T-helper 17 cell (primary cell): ENCODE measurements at regions not wholly inside any gene's neighbourhood (a gene's known extent, or its start where the extent isn't known, plus 50 kb on each side); places are given as distances from the start of the nearest gene placed in this dataset.

Experiments used
- ATAC-seq: fragments of 150-1000 bp; cut with Tn5 transposase; 2 replicates; pipeline ENCODE4 v1.10.0; 2021; ENCODE audit warnings: mild to moderate bottlenecking, moderate library complexity
- DNase-seq, 3 donors: peaks; one replicate each; pipeline versions ENCODE4 v3.0.0 to v3.0.0-alpha.2; 2020 to 2021
- H3K9me3 ChIP-seq: one replicate; pipeline ENCODE4 v1.7.0; 2013; ENCODE audit warnings: low read length, mild to moderate bottlenecking; ENCODE audit not compliant: control insufficient read depth, poor library complexity, severe bottlenecking
- H3K27ac Mint-ChIP-seq: one replicate; pipeline ENCODE4 v1.8.0; 2022; ENCODE audit warnings: mild to moderate bottlenecking, moderate library complexity, mixed read lengths
- H3K27me3 Mint-ChIP-seq: one replicate; pipeline ENCODE4 v1.8.0; 2022; ENCODE audit warnings: mixed read lengths
- H3K36me3 Mint-ChIP-seq: one replicate; pipeline ENCODE4 v1.8.0; 2022; ENCODE audit warnings: low read depth, mixed read lengths
- H3K4me1 Mint-ChIP-seq: one replicate; pipeline ENCODE4 v1.8.0; 2022; ENCODE audit warnings: mild to moderate bottlenecking, mixed read lengths
- H3K4me3 Mint-ChIP-seq: one replicate; pipeline ENCODE4 v1.8.0; 2022; ENCODE audit warnings: mild to moderate bottlenecking, moderate library complexity, mixed read lengths

DNA sequence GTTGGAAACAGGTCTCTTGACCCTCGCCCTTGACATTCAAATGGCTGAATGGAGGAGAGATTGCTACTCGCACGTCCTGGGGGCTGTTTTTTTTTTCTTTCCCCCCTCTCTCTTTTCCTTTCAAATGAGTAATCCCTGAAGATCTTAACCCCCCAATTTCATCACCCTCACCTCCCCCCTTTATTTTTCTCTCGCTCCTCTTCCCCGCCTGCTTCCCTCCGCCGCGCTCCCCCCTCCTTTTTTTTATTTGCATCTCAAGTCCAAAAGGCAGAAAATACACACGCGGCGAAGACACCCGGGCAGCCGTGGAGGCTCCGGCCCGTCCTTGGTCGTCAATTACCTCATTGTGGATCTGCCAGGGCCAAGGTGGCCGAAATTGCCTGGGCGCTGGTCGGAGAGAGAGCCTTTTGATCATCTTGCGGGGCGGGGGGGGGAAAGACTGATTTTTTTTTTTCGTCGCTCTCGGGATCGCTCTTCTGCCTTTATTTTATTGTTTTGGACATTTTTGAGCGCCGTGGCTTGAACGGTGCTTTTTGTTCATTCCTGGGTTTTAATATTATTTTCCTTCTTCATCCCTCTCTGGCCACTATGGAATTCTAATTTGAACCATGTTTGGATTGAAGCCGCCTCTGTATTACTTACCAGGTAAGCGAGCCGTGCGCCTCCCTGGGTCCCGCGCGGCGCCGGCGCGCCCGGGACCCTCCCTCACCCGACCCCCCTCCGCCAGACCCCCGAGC lies 57.2 kb upstream of the GSE1 start:
- ATAC-seq: no peak
- peak overlapping the region; percentile 96 for H3K4me3 Mint-ChIP-seq
- no peaks in the 10 kb centered on the region for H3K27me3 Mint-ChIP-seq
- no peak for DNase-seq
- H3K36me3 Mint-ChIP-seq: no peaks in the 10 kb centered on the region
- H3K9me3 ChIP-seq: no peaks in the 10 kb centered on the region
- peaks cover 33% of the 10 kb centered on the region for H3K4me1 Mint-ChIP-seq
- H3K27ac Mint-ChIP-seq: peak overlapping the region; percentile 94

DNA sequence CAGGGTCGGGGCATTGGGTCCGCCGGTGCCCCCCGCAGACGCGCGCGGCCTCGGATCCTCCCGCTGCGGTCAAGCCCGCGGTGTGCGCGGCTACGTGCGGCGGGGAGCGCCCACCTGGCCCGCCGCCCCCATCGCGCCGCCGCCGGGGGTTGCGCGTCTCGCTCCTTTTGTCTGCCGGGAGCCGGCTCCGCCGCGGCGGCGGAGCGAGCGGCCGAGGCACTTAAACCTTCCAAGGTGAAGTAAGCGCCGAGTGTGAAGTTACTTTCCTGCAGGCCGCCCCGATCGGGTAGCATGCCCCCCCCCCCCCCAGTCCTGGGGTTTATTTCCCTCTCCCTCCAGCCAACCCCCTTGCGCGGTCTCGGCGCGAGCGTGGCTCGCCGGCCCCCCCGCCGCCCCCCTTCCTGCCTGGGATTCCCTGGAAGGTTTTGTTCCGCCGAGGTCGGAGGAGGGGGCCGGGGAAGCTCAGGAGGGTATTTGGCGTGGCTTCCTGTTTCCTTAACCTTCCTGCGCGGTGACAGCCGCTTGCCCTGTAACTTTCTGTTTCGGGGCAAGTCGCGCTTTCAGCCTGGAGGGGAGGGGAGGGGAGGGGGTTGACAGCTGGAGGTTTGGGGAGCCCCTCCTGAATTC lies 56.6 kb upstream of the GSE1 start:
- Mint-ChIP-seq H3K27ac (peak overlapping the region; percentile 94), H3K4me3 (peak overlapping the region; percentile 96), H3K4me1 (peaks cover 33% of the 10 kb centered on the region), H3K36me3 (no peaks in the 10 kb centered on the region), H3K27me3 (no peaks in the 10 kb centered on the region)
- DNase-seq (peak in 1 of 3 donors; percentile 22), ATAC-seq (peak; percentile 30)
- H3K9me3 ChIP-seq: no peaks in the 10 kb centered on the region

DNA sequence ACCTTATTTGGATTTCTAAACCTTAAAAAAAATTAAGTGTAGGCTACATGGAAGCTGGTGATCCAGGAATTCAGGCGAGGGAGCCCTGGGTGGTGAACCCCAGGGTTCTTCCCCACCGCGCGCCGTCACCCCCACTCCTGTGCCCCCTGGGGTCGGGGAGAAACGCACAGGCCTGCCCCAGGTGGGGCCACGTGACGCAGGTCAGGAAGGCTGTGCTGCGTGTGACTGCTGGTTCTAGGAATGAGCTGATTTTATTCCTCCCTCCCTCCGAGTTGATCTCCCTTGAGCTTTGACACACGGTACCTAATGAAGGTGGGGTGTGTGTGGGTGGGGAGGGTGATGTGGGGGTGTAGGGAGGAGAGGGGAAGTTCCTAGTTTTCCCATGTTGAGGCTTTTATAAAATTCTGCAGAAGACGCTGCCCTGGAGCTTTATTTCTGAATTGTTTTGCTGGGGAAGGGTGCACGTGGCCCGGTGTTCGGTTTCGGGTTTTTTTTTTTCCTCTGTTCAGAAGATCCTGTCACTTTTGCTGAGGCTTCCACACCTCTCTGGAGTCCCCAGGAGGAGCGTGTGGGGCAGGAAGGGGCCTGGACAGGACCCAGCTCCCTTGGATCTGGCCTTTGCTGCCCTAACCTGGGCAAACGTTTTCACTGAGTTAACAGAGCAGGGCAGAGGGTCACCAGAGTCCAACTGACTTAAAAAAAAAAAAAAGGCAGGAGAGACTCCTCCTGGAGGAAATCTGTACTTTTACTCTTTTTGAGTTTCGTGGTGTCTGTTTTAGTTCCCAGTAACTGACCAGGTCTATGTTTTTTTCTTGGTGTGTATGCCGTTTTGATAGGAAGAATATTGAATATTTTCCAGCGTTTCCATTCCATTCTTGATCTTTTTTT lies 55.8 kb upstream of the GSE1 start:
- no peak for DNase-seq
- ATAC-seq: peak; percentile 36
- H3K9me3 ChIP-seq: no peaks in the 10 kb centered on the region
- peak overlapping the region; percentile 96 for H3K4me3 Mint-ChIP-seq
- no peaks in the 10 kb centered on the region for H3K36me3 Mint-ChIP-seq
- H3K4me1 Mint-ChIP-seq: peaks cover 36% of the 10 kb centered on the region
- peak overlapping the region; percentile 87 for H3K27ac Mint-ChIP-seq
- no peaks in the 10 kb centered on the region for H3K27me3 Mint-ChIP-seq

DNA sequence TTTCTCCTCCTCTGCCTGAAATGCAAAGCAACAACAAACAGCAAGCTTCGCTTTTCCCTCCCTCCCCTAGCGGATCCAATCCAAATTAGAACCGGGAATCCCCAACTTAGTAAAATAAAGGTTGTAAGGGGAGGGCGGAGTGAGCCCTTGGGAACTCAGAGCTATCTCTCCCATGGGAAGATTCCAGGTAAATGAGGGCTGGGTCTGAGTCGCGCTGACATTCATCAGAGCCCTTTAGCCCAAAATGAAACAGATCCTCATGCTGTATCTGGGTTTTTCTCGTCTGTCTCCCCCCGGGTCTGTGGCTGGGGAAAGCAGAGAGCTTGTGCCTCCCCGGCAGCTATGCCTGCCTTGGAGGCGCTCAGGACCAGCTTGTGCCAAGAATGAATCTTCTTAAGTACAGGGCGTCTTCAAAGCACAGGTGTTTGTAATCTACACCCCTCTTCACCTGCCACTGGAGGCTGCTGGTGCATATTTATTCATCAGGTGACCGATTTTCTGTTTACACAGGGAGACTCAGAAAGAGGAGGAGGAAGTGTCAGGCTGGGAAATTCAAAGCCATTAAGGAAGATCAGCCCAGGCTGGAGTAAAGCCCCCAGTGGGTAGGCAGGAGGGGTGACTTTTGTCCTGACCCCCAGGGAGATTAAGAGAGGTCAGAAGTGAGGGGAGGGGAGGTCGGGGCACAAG lies 55.0 kb upstream of the GSE1 start:
- Mint-ChIP-seq H3K4me3 (peak overlapping the region; percentile 96), H3K27ac (peak overlapping the region; percentile 87), H3K27me3 (no peaks in the 10 kb centered on the region), H3K36me3 (no peaks in the 10 kb centered on the region), H3K4me1 (peaks cover 33% of the 10 kb centered on the region)
- DNase-seq: no peak
- ATAC-seq: no peak
- H3K9me3 ChIP-seq: no peaks in the 10 kb centered on the region

DNA sequence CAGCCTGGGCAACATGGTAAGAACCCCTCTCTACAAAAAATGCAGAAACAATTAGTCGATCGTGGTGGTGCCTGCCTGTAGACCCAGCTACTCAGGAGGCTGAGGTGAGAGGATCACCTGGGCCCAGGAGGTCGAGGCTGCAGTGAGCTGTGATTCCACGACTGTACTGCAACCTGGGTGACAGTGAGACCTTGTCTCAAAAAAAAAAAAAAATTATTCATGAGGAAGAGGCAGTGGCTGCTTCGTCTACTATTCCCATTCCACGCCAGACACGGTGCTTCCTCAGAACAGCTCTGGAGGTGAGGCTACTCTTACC lies 52.2 kb upstream of the GSE1 start:
- H3K9me3 ChIP-seq: no peaks in the 10 kb centered on the region
- peaks cover 33% of the 10 kb centered on the region for H3K4me1 Mint-ChIP-seq
- H3K27me3 Mint-ChIP-seq: no peaks in the 10 kb centered on the region
- H3K36me3 Mint-ChIP-seq: no peaks in the 10 kb centered on the region
- DNase-seq: no peak
- no peak for ATAC-seq
- no peak overlapping the region for H3K4me3 Mint-ChIP-seq
- H3K27ac Mint-ChIP-seq: no peak overlapping the region

DNA sequence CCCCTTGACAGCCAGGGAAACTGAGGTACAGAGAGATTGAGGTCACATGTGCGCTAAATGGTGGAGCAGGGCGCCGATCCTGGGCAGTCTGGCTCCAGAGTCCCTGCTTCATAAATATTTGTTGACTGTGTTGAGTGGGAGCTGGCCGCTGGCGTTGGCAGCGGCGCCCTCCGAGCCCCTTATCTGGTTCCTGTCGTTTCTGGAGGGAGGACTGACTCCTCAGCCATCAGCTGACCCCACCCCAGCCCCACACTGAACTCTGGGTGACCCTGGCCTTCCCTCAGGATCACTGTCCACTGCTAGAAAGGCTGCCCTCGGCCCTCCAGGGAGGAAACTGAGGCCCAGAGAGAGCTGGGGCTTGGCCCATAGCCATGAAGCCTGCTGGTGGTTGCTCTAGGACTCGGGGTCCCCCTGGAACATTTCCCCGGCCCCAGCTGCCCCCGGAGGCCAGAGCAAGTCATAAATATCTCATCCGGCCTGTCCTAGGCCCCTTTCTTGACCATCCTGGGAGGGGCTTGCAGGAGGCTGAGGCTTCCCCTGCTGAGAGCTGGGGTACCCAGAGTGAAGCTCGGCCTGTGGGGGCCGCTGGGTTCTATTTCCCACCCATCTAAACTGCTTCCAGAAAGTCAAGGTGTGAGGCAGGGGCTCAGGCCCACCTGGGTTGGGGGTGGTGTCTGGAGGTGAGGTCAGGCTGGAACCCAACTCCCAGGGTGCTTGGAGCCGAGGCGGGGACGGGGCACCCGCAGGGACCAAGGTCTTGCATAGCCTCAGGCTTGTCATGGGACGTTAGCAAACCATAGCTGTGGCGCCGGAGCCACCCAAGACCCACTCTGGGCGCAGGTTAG lies 51.7 kb upstream of the GSE1 start:
- Mint-ChIP-seq H3K27me3 (no peaks in the 10 kb centered on the region), H3K4me3 (no peak overlapping the region), H3K4me1 (peaks cover 35% of the 10 kb centered on the region), H3K27ac (no peak overlapping the region), H3K36me3 (no peaks in the 10 kb centered on the region)
- no peaks in the 10 kb centered on the region for H3K9me3 ChIP-seq
- no peak for ATAC-seq
- no peak for DNase-seq

DNA sequence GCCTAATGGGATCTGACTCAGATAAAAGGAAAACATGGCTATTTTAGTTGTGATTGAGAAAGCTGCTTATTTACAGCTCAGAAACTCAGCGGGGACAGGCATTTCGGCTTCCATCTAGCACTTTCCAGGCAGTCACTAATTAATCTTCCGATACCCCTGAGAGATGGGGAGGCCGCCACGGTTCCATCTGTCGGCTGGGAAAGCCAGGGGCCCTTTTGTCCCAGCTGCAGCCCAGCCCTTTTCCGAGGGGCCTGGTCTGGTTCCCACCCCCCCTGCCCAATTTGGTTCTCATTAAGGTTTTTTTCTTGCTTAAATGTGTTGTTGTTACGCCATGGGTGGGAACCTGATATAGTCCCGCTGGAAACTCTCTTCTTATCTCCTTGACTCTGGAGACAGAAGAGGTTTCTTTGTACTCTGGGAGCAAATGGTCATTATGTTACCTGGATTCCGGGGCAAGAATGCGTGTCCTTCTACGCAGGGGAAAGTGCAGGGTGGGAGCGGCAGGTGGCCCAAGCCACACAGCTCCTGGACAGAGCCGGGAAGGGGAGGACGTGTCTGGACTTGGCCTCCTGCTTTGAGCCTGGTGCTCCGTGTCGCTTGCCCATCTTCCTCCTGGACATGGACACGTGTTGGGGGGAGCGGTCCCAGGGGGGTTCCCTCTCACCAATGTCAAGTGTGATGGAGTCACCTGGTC lies 50.9 kb upstream of the GSE1 start:
- Mint-ChIP-seq H3K4me3 (no peak overlapping the region), H3K36me3 (no peaks in the 10 kb centered on the region), H3K27me3 (no peaks in the 10 kb centered on the region), H3K27ac (peak overlapping the region; percentile 24), H3K4me1 (peaks cover 34% of the 10 kb centered on the region)
- ATAC-seq: no peak
- DNase-seq: no peak
- no peaks in the 10 kb centered on the region for H3K9me3 ChIP-seq

DNA sequence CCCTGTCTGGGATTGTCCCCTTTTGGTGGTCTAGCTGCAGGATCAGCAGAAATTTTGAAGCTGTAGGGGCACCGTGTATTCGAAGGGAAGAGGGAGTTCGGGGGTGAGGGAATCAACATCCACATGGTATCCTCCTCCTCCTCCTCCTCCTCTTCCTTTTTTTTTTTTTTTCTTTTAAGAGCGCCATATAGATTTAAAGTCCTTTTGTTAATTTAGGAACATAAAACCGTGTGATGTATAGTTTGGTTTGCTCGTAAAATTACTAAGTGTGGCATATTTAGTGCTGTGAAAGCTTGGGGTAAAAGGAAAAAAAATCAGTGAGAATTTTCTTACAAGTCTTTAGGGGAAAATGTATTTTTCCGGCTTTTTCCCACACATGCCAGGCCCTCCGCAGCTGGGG lies 50.1 kb upstream of the GSE1 start:
- no peaks in the 10 kb centered on the region for H3K9me3 ChIP-seq
- no peak for DNase-seq
- Mint-ChIP-seq H3K4me1 (peaks cover 29% of the 10 kb centered on the region), H3K27ac (peak overlapping the region; percentile 24), H3K36me3 (no peaks in the 10 kb centered on the region), H3K4me3 (no peak overlapping the region), H3K27me3 (no peaks in the 10 kb centered on the region)
- ATAC-seq: no peak
